AG09319 (cell line): ENCODE measurements at regions not wholly inside any gene's neighbourhood (a gene's known extent, or its start where the extent isn't known, plus 50 kb on each side); places are given as distances from the start of the nearest gene placed in this dataset.
"Not testable (repeated sequence)": the region's sequence is repeated elsewhere in the genome, so short reads cannot be mapped to it uniquely, and the experiment has no call there.

ENCODE experiments used
- DNase-seq: peaks from one replicate; pipeline ENCODE4 v3.0.0-alpha.2; 2010; ENCODE audit warnings: low read depth; ENCODE audit errors: extremely low read depth
- TF ChIP-seq, protein P1 (sequence below): IDR thresholded peaks from 2 replicates; pipeline ENCODE4 v1.5.1; 2011; ENCODE audit warnings: low read depth, mild to moderate bottlenecking, inconsistent platforms, low read length, moderate library complexity

DNA sequence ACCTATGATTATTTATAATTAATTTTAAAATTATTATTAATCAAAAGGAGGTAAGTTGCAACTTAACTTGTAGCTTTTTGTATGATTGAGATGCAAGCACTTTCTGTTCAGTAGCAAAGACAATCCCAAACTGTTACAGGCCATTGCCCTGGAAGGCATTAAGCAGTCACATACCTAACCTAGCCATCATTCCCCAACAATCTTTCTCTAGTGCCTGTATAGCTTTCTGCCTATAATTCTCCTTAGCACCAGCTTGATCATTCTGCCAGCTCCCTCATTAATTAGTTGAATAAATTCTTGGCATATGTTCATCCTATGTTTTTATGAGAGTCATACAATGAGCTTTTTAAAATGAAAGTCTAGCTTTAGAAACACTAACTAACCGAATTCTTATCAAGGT lies 178.9 kb upstream of the TMEM106B start:
- DNase-seq, result no peak
- TF ChIP-seq, protein P1, sequence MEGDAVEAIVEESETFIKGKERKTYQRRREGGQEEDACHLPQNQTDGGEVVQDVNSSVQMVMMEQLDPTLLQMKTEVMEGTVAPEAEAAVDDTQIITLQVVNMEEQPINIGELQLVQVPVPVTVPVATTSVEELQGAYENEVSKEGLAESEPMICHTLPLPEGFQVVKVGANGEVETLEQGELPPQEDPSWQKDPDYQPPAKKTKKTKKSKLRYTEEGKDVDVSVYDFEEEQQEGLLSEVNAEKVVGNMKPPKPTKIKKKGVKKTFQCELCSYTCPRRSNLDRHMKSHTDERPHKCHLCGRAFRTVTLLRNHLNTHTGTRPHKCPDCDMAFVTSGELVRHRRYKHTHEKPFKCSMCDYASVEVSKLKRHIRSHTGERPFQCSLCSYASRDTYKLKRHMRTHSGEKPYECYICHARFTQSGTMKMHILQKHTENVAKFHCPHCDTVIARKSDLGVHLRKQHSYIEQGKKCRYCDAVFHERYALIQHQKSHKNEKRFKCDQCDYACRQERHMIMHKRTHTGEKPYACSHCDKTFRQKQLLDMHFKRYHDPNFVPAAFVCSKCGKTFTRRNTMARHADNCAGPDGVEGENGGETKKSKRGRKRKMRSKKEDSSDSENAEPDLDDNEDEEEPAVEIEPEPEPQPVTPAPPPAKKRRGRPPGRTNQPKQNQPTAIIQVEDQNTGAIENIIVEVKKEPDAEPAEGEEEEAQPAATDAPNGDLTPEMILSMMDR, result no peak

DNA sequence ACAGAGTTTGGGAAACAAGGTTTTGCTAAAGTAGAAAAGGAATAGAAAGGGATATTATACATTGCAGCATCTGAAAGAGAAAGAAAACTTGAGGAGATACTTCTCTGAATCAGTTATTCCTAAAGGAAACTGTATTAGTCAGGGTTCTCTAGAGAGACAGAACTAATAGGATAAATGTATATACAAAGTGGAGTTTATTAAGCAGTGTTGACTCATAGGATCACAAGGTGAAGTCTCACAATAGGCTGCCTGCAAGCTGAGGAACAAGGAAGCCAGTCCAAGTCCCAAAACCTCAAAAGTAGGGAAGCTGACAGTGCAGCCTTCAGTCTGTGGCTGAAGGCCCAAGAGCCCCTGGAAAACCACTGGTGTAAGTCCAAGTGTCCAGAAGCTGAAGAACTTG lies 167.6 kb upstream of the TMEM106B start:
- not testable (repeated sequence) for DNase-seq

DNA sequence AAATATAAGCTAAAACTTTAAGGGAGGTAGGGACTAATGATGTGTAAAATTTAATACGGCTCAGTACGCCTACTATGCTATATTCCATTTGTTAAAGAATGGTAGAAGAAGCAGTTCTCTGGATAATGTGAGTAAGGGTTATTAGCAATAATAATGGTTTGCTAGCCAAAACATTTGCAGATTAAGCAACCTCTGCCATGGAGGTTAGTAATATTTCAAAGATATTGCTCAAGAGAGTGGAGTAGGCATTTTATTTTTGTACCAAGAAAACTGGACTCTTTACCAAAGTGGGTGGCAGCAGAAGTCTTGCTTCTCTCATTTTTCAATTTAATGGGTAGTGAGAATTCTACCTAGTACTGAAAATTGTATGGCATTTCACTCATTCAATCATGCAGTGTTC lies 158.9 kb upstream of the TMEM106B start:
- TF ChIP-seq, protein P1, result no peak
- no peak for DNase-seq

DNA sequence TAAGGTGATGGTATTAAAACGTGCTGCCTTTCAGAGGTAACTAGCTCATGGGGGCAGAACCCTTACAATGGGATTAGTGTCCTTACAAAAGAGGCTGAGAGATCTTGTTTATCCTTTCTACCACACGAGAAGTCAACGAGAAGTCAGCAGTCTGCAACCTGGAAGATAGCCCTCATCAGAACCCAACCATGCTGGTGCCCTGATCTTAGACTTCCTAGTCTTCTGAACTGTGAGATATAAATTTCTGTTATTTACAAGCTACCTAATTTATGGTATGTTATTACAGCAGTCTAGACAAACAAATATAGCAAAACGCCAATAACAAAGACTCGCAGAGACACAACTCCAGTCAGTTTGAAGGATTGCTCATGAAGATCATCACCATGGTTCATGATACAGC lies 157.5 kb upstream of the TMEM106B start:
- no peak for DNase-seq

DNA sequence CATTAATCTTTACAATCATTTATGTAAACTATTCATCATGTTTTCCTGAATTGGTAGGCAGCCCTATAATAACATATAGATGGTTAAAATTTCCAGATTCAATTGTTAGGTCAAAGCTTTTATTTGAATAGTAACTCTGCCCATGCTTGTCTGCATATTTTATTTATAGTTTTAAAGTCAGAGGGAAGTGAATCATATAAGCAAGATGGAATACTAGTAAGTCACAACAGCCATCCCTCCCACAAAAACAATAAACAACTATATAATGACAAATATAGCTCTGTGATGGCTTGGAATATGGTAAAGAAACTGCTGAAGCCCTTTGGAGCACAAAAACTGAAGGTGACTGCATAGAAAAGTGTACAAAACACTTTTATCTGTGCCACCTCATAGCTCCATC lies 156.3 kb upstream of the TMEM106B start:
- TF ChIP-seq, protein P1, result no peak
- DNase-seq, result no peak

More for the DNA sequence above, 157.5 kb upstream of the TMEM106B start:
- TF ChIP-seq, protein P1, result no peak

DNA sequence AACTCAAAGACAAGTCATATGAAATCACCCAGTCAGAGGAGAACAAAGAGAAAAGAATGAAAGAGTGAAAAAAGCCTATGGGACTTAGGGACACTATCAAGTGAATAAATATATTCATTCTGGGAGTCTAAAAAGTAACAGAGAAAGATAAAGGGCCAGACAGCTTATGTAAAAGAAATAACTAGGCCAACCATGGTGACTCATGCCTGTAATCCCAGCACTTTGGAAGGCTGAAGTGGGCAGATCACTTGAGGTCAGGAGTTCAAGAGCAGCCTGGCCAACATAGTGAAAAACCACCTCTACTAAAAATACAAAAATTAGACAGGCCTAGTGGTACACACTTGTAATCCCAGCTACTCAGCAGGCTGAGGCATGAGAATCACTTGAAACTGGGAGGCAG lies 154.7 kb upstream of the TMEM106B start:
- TF ChIP-seq, protein P1, result no peak
- no peak for DNase-seq

DNA sequence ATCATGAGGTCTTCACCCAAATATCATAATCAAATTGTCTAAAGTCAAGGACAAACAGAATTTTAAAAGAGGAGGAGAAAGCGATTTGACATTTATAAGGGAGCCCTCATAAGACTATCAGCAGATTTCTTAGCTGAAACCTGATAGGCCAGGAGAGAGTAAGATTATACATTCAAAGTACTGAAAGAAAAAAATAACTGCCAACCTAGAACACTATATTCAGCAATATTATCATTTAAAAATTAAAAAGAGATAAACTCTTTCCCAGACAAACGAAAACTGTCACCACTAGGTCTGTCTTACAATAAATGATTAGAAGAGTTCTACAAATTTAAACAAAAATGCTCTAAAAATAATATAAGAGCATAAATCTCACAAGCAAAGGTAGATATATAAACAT lies 154.1 kb upstream of the TMEM106B start:
- TF ChIP-seq, protein P1, result no peak
- DNase-seq, result no peak

DNA sequence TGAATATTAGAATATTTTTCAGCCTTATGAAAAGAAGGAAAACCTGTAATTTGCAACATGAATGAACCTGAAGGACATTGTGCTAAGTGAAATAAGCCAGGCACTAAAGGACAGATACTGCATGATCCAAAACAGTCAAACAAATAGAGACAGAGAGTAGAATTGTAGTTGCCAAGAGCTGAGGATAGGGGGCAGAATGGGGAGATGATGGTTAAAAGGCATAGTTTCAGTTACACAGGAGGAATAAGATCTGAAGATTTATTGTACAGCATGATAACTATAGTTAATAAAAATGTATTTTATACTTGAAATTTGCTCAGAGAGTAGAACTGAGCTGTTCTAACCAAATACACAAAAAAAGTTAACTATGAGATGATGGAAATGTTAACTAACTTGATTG lies 149.0 kb upstream of the TMEM106B start:
- no peak for DNase-seq
- TF ChIP-seq, protein P1, result peak; percentile 21
